ENCODE measurements at regions not wholly inside any gene's neighbourhood (a gene's known extent, or its start where the extent isn't known, plus 50 kb on each side); places are given as distances from the start of the nearest gene placed in this dataset.

- H3K4me1 ChIP-seq (ENCODE audit: insufficient read depth, poor library complexity, severe bottlenecking), result no peaks in the 10 kb centered on the region
- H3K4me3 ChIP-seq (ENCODE audit: severe bottlenecking), result no peak overlapping the region
- H3K9me3 ChIP-seq (ENCODE audit: severe bottlenecking), result no peaks in the 10 kb centered on the region
- no peak for DNase-seq (ENCODE audit: low spot score)
- no peaks in the 10 kb centered on the region for H3K36me3 ChIP-seq (ENCODE audit: low read depth)
- no peak for TF ChIP-seq CTCF (IDR thresholded peaks at IDR 0.05; ENCODE audit: poor library complexity, severe bottlenecking)
- no peak overlapping the region for H3K27ac ChIP-seq (ENCODE audit: poor library complexity, severe bottlenecking)
- H3K27me3 ChIP-seq (ENCODE audit: insufficient read depth, poor library complexity, severe bottlenecking), result no peaks in the 10 kb centered on the region
- ATAC-seq (ENCODE audit: low read depth), result no peak
Measured at GRCh38 chr7:15783987-15784693, 97.7 kb upstream of the MEOX2 start.

GRCh38 chr7:15782656-15783055 is 96.2 kb upstream of the MEOX2 start:
- Histone ChIP-seq H3K4me1 (ENCODE audit: insufficient read depth, poor library complexity, severe bottlenecking) (no peaks in the 10 kb centered on the region), H3K36me3 (ENCODE audit: low read depth) (no peaks in the 10 kb centered on the region), H3K9me3 (ENCODE audit: severe bottlenecking) (no peaks in the 10 kb centered on the region), H3K27me3 (ENCODE audit: insufficient read depth, poor library complexity, severe bottlenecking) (no peaks in the 10 kb centered on the region), H3K27ac (ENCODE audit: poor library complexity, severe bottlenecking) (no peak overlapping the region), H3K4me3 (ENCODE audit: severe bottlenecking) (no peak overlapping the region)
- ATAC-seq (ENCODE audit: low read depth) (no peak), DNase-seq (ENCODE audit: low spot score) (no peak)
- no peak for TF ChIP-seq CTCF (IDR thresholded peaks at IDR 0.05; ENCODE audit: poor library complexity, severe bottlenecking)

DNA sequence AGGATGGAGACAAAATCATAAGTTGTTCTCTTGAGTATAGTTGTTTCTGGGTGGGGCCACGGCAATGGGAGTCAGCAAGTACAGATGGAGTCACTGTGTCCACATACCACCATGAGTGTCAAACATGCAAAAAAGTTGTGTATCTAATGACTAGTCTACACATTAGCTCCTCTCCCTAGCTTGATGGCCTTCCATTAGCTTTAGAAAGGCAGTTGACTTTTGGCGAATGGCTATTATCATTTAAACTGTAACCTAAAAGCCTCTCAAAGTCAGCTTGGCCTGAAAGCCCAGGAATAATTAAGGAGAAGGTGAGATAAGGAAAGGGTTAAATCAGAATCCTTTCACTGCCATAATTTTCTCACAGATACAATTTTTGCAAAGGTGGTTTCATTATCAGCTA is 95.5 kb upstream of the MEOX2 start:
- no peak for TF ChIP-seq CTCF (IDR thresholded peaks at IDR 0.05; ENCODE audit: poor library complexity, severe bottlenecking)

DNA sequence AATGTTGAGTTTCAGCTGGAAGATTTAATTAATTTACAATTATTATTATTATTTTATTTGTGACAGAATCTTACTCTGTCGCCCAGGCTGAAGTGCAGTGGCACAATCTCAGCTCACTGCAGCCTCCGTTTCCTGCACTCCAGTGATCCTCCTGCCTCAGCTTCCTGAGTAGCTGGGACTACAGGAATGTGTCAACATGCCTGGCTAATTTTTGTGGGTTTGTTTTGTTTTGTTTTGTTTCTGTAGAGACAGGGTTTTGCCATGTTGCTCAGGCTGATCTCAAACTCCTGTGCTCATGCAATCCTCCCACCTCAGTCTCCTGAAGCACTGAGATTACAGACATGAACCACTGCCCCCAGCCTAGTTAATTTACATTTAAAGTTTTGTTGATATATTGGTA is 93.8 kb upstream of the MEOX2 start:
- Histone ChIP-seq H3K27me3 (ENCODE audit: insufficient read depth, poor library complexity, severe bottlenecking) (no peaks in the 10 kb centered on the region), H3K36me3 (ENCODE audit: low read depth) (no peaks in the 10 kb centered on the region), H3K27ac (ENCODE audit: poor library complexity, severe bottlenecking) (no peak overlapping the region), H3K9me3 (ENCODE audit: severe bottlenecking) (no peaks in the 10 kb centered on the region), H3K4me3 (ENCODE audit: severe bottlenecking) (no peak overlapping the region), H3K4me1 (ENCODE audit: insufficient read depth, poor library complexity, severe bottlenecking) (no peaks in the 10 kb centered on the region)
- TF ChIP-seq CTCF (IDR thresholded peaks at IDR 0.05; ENCODE audit: poor library complexity, severe bottlenecking), result no peak
- ATAC-seq (ENCODE audit: low read depth) (no peak), DNase-seq (ENCODE audit: low spot score) (no peak)

More for the DNA sequence above, 95.5 kb upstream of the MEOX2 start:
- Histone ChIP-seq H3K4me3 (ENCODE audit: severe bottlenecking) (no peak overlapping the region), H3K27ac (ENCODE audit: poor library complexity, severe bottlenecking) (no peak overlapping the region), H3K9me3 (ENCODE audit: severe bottlenecking) (no peaks in the 10 kb centered on the region), H3K27me3 (ENCODE audit: insufficient read depth, poor library complexity, severe bottlenecking) (no peaks in the 10 kb centered on the region), H3K36me3 (ENCODE audit: low read depth) (no peaks in the 10 kb centered on the region), H3K4me1 (ENCODE audit: insufficient read depth, poor library complexity, severe bottlenecking) (no peaks in the 10 kb centered on the region)
- DNase-seq (ENCODE audit: low spot score), result no peak
- no peak for ATAC-seq (ENCODE audit: low read depth)

- Histone ChIP-seq H3K36me3 (ENCODE audit: low read depth) (no peaks in the 10 kb centered on the region), H3K9me3 (ENCODE audit: severe bottlenecking) (no peaks in the 10 kb centered on the region), H3K4me1 (ENCODE audit: insufficient read depth, poor library complexity, severe bottlenecking) (no peaks in the 10 kb centered on the region), H3K27ac (ENCODE audit: poor library complexity, severe bottlenecking) (no peak overlapping the region), H3K27me3 (ENCODE audit: insufficient read depth, poor library complexity, severe bottlenecking) (no peaks in the 10 kb centered on the region), H3K4me3 (ENCODE audit: severe bottlenecking) (no peak overlapping the region)
- no peak for TF ChIP-seq CTCF (IDR thresholded peaks at IDR 0.05; ENCODE audit: poor library complexity, severe bottlenecking)
- ATAC-seq (ENCODE audit: low read depth) (no peak), DNase-seq (ENCODE audit: low spot score) (no peak)
Measured at GRCh38 chr7:15778191-15778590, 91.7 kb upstream of the MEOX2 start.
